HS-5 (cell line): ENCODE measurements at regions not wholly inside any gene's neighbourhood (a gene's known extent, or its start where the extent isn't known, plus 50 kb on each side); places are given as distances from the start of the nearest gene placed in this dataset.

Experiments used
- DNase-seq: peaks from one replicate; pipeline ENCODE4 v3.0.0-alpha.2; 2012; ENCODE audit warnings: low read depth

DNA sequence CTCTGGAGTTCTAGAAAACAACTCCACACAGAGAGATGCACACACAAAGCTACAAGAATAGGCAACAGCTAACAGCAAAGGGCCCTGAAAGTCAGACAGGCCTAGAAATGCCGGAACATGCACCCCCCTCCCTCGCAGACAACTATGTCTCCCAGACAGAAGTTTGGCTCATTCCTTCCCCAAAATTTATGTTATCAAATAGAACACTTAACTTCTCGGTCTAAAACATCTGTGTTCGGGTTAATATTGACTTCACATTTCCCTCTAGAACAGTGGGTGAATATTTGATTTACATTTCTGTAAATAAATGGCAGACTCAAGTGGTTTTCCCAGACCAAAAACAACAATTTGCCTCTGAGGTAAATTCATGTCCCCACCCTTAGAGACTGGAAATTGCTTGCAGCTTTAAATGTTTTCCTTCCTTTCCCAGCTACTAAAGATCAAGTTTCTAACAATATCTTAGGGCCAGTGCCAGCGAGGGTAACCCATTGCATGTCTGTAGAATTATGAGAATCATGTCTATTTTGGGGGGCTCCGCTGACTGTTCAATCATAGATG, 92.5 kb upstream of the INHBA start:
- no peak for DNase-seq

DNA sequence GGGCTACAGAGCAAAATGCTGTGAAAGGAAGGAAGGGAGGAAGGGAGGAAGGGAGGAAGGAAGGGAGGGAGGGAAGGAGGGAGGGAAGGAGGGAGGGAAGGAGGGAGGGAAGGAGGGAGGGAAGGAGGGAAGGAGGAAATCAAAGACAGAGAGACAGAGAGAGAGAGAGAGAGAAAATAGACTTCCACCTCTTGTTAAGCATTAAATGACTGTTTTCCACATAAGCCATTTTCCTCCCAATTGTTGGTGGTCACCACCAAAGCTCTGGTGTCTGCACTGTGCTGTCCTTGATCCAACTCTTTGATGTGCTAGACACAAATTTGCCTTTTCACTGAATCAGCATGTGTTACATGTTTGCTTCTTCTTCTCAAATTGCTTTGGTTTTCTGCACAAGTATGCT, 90.7 kb upstream of the INHBA start:
- no peak for DNase-seq

- no peak for DNase-seq
Measured at GRCh38 chr7:41792120-41792519, 89.2 kb upstream of the INHBA start.

DNA sequence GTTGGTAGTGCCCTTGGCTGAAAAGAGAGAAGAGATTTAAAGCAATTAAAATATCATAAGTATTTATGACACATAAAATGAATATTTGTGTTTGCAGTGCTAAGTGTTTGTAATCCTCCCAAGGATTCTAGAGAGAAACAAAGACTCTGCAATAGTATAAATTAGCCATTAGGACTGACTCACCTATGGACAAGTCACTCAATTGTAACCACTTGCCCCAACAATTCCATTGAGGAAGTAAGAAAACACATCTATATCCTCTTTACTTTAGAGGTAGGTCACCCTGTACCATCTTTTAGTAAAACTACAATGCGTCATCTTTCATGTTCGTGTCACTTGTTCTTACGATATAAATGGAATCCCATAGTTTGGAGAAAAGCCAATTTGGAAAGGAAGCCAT, 85.7 kb upstream of the INHBA start:
- no peak for DNase-seq

- no peak for DNase-seq
Measured at GRCh38 chr7:41787651-41788350, 84.9 kb upstream of the INHBA start.

GRCh38 chr7:41786944-41787343, 84.1 kb upstream of the INHBA start:
- no peak for DNase-seq

DNA sequence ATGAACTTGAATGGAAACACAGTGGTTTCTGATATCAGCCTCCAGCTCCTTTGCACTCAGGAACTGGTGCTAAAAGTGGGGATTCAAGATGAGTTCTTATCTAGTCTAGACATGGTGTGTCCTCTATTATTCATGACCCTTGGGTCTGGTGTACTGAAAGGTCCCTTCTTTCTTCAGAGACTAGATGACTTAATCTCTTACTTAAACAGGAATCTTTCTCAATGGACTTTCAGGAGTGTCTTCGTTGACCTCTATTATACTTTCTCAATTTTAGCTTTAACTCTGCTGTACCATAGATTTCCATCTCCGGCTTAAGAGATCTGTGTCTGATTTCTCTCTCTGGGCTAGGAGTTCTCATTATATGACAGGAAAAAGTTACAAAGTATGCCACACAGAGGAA, 83.5 kb upstream of the INHBA start:
- no peak for DNase-seq

DNA sequence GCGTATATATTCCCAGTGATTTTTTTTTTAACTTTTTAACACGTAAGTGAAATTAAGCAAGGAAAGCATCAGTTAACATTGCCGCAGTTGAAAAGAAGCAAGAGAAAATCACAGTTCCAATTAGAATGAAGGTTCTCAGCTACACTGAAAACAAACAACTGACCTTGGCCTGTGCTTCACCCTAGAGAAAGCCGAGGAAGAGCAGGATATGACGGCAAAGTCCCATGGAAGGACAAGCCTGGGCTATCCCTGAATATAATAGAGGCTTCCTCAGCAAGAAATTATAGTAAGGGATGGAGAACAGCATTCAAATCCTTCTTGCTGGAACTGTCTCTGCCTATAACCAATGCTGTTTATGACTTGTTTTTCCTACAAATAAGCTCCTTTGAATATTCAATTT, 83.0 kb upstream of the INHBA start:
- DNase-seq = no peak

DNA sequence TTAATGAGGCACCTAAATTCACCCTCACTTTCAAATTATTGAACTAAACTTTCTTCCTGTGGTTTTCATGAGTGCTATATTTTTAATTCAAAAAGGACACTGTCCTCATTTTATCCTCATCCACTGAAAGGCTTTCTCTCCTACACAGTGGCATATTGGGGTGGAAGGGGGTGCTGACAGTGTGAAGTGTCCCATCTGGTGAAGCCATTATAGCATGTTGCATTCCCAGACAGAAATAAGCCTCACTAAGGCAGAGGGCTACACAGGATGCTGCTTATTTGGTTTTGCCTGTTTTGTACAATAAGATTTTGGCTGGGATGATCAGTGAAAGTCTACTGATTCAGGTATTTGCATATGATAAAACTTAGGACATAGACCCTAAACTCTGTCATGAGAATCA, 82.4 kb upstream of the INHBA start:
- DNase-seq = no peak

DNA sequence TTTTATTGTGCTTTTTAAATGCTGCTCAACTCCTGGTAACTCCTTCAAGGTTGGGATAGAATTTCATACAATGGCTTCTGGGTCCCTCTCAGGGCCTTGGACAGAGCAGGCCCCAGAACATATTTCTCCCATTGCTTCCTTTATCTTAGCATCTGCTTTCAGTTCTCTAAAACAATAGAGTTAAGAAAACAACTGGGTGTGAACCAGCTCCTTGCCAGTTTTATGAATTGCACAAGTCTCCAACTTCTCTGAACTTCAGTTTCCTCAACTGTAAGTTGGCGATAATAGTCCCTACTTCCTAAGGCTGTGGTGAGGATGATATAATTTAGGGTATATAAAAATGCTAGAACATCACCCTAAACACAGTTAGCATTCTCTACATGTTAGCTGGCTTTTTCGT, 77.0 kb upstream of the INHBA start:
- no peak for DNase-seq

DNA sequence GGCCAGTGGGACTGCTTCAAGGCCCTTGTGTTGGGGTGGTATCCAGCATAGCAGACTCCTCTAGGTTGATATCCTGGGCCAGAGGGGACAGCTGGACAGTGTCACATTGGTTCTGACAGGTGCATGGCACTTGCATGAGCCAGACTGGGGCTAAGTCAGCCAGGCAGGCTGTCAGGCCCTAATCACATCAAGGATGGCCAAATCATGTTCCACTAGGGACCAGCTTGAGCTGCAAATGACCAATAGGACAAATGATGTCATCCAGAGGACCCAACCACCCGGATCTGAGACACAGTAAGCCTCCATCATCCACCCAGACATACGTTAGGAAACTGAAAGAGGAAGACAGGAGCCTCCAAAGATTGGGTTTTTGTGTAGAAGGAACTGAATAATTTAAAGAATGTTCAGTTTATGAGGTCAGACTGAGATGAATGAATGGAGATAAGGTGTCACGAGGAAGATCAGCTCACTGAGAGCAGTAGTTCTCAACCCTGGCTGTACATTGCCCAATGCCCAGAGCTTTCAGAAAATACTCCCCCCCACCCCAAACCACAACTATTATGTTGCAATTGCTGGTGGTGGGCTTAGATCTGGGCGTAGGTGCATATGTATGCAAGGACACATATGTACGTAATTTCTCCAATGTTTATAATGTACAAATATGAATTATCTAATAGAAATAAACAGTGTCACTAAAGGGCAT, 75.2 kb upstream of the INHBA start:
- DNase-seq = no peak

- no peak for DNase-seq
Measured at GRCh38 chr7:41774966-41775365, 72.1 kb upstream of the INHBA start.

DNA sequence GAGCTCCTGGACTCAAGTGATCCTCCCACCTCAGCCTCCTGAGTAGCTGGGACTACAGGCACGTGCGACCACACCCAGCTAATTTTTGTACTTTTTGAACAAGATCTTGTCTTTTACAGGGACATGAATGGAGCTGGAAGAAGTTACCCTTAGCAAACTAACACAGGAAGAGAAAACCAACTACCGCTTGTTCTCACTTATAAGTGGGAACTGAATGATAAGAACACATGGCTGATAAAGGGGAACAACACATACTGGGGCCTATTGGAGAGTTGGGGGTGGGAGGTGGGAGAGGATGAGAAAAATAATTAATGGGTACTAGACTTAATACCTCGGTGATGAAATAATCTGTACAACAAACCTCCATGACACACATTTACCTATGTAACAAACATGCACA, 70.9 kb upstream of the INHBA start:
- no peak for DNase-seq

GRCh38 chr7:41771717-41772116, 68.8 kb upstream of the INHBA start:
- DNase-seq = no peak

GRCh38 chr7:41769162-41769561, 66.3 kb upstream of the INHBA start:
- no peak for DNase-seq

DNA sequence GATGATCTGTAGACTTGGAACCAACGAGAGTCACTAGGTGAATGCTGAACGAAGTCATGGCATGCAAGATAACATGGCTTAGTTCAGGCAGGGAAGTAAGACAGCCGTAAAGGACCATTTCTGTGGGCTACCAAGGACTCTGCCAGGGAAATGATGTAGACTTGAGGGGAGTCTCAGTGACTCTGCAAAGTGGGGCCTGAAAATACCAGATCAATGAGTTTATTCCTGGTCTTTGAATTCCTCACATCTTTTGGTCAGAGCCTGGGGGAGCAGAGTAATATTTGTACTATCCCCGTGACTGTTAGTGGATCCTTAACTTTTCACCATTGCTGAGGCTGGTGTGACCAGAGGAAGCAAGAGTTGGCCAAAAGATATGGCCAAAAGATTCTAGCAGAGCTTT, 60.7 kb upstream of the INHBA start:
- no peak for DNase-seq

DNA sequence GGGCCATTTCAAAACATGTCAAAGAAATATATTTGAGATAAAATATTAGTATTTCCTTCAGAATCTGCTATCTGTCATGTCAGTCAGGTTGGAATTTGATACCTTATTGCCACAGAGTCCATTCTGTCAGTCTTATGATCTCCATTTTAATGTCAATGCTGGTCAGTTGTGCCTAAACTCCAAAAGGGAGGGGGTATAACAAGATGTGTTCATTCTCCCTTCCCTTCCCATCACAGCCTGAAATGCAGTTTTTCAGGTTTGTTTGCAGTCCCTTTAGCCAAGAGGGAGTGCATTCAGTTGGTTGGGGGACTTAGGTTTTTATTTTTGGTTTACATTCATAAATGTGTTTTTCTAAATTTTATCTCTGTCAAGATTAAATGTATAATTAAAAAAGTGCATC, 59.8 kb upstream of the INHBA start:
- no peak for DNase-seq

DNA sequence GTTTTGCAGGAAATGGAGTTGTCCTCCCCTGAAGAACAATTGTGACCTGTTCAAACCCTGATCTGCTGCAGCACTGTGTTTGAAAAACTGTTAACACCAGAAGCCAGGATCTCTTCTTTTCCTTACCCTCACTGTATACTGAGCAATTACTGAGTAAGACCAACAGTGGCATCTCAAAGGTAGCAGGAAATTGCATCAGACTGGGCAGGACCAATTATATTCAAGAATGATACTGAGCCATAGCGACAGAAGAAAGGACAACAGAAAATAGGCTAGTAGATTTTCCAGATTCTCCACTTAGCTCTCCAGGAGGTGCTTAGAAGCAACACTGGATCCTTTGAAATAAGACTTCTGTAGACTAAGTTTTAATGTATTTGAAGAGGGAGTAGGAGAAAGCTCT, 57.4 kb upstream of the INHBA start:
- no peak for DNase-seq

DNA sequence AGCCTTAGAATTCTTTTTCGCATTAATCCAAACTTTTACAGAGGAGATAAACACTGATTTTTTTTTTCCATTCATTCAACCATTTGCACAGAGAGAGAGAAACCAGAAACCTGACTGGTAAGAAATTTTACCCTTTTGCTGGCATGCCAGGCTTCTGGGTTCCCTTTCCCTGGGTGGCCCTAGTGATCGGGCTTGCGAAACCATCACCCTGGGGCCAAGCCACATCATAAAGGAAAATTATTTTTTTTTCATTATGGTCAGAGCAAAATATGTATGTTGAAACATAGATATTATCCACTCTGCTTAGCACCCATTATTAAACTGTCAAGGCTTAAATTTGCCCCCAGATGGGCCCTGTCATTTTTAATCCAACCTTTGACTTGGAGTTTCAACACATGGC, 55.4 kb upstream of the INHBA start:
- DNase-seq = no peak

DNA sequence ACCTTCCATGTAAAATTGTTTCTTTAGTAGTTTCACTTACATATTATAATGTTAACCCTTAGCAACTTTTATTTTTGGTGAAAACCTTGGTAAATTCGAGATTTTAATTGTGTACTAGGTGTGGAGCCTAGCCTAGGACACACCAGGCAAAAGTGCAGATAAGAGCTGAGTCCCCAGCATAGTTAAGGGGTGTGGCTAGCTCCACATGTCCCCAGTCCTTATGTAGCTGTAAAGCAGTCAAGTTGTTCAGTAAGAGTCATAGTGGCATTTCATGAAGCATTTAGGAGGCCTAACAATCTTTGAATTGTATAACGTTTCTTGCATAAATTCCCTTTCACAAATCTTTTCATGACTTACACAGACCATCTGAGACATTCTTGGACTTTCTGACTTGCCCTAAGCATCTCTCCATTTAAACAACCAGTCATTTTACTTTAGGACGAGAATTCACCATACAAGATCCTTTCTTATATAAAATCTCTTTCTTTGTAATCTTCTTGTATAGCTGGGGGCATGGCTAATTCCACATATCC, 53.8 kb upstream of the INHBA start:
- no peak for DNase-seq

DNA sequence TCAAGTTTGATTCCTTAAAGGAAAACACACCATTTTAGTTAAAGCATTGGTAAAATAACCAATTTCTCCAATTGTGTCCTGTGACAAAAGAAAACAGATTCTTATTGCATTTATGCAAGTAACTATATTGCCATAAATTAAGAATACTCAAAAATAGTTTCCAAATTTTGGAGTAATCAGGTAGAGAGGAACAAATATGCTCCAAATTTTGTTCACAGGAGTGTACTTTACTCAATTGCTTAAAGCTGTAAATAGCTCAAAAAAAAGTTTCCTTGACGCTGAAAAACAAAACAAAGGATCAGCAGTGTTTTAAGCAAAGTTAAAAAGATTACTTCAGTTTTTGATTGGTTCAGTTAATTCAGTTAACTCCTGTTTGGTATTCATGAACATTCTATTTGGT, 52.2 kb upstream of the INHBA start:
- DNase-seq = no peak

- no peak for DNase-seq
Measured at GRCh38 chr7:41754046-41754445, 51.2 kb upstream of the INHBA start.
